B cell (primary cell): ENCODE measurements at regions not wholly inside any gene's neighbourhood (a gene's known extent, or its start where the extent isn't known, plus 50 kb on each side); places are given as distances from the start of the nearest gene placed in this dataset.

Experiments used
- ATAC-seq: fragments of 200-7000 bp; cut with Tn5 transposase; one replicate; pipeline ENCODE4 v1.10.0; 2021; ENCODE audit warnings: low read depth, mild to moderate bottlenecking, moderate number of reproducible peaks, moderate library complexity
- CTCF ChIA-PET: fragments of 350-600 bp; sonication (Branson Sonifier 250); formaldehyde crosslinking; loops from one replicate; lab custom pipeline; 2021; ENCODE audit warnings: antibody characterized with exemption, inconsistent platforms; lab: Charles Lee
- POLR2A ChIA-PET: fragments of 350-600 bp; sonication (Branson Sonifier 250); formaldehyde crosslinking; loops from one replicate; lab custom pipeline; 2021; ENCODE audit warnings: antibody characterized with exemption; lab: Charles Lee
- DNase-seq: peaks from one replicate; pipeline ENCODE4 v3.0.0; 2013
- H2AFZ ChIP-seq: 2 replicates; pipeline ENCODE4 v1.6.1; 2012; ENCODE audit warnings: mild to moderate bottlenecking, low read depth, low read length; ENCODE audit not compliant: insufficient read depth, poor library complexity, severe bottlenecking
- H3K27ac ChIP-seq, 2 donors: 1 replicate in 1 of 2; 2 replicates in 1 of 2; pipeline ENCODE4 v1.5.1; 2012 to 2013; ENCODE audit warnings: low read length in 2 of 2, mild to moderate bottlenecking in 2 of 2, moderate library complexity in 1 of 2
- H3K27me3 ChIP-seq, 4 experiments: fragments of 200-600 bp in 1 of 4; sonication (generic) in 1 of 4; replicated peaks in 1 of 4; 1 replicate in 2 of 4; 2 replicates in 2 of 4; pipeline versions ENCODE4 v1.6.1 to v1.7.0; 2013 to 2016; ENCODE audit warnings: low read length in 3 of 4, mild to moderate bottlenecking in 2 of 4, mixed read lengths in 1 of 4, moderate library complexity in 1 of 4; ENCODE audit not compliant: insufficient read depth in 4 of 4, control insufficient read depth in 3 of 4; ENCODE audit errors: control extremely low read depth in 1 of 4
- H3K36me3 ChIP-seq, 2 experiments: replicated peaks in 1 of 2; 1 replicate in 1 of 2; 2 replicates in 1 of 2; pipeline versions ENCODE4 v1.6.1 to v1.7.1; 2013; ENCODE audit warnings: low read length in 1 of 2; ENCODE audit not compliant: insufficient read depth in 2 of 2, control insufficient read depth in 1 of 2; ENCODE audit errors: control extremely low read depth in 1 of 2, extremely low read depth in 1 of 2
- H3K4me1 ChIP-seq, 2 donors: fragments of 200-600 bp in 1 of 2; sonication (generic) in 1 of 2; 1 replicate in 1 of 2; 2 replicates in 1 of 2; pipeline versions ENCODE4 v1.5.1 to v1.6.1; 2013 to 2017; ENCODE audit warnings: low read length in 2 of 2; ENCODE audit not compliant: control insufficient read depth in 2 of 2, insufficient read depth in 2 of 2
- H3K4me2 ChIP-seq: replicated peaks from 2 replicates; pipeline ENCODE3; 2012; ENCODE audit warnings: mild to moderate bottlenecking, low read depth, low read length; ENCODE audit not compliant: poor library complexity, severe bottlenecking
- H3K4me3 ChIP-seq, 5 experiments: fragments of 200-600 bp in 1 of 5; sonication (generic) in 1 of 5; 1 replicate in 3 of 5; 2 replicates in 2 of 5; pipeline versions ENCODE4 v1.5.1 to v1.7.0; 2011 to 2016; ENCODE audit warnings: low read length in 4 of 5, mild to moderate bottlenecking in 4 of 5, low read depth in 2 of 5, control low read depth in 1 of 5, moderate library complexity in 1 of 5; ENCODE audit not compliant: insufficient read depth in 1 of 5; ENCODE audit errors: control extremely low read depth in 1 of 5, extremely low read depth in 1 of 5
- H3K79me2 ChIP-seq: fragments of 200-600 bp; sonication (generic); one replicate; pipeline ENCODE4 v1.6.0; 2016; ENCODE audit warnings: low read length; ENCODE audit not compliant: control insufficient read depth, insufficient read depth
- H3K9ac ChIP-seq: fragments of 200-600 bp; sonication (generic); 2 replicates; pipeline ENCODE4 v1.6.1; 2017; ENCODE audit warnings: mild to moderate bottlenecking, low read length, moderate library complexity
- H3K9me3 ChIP-seq, 3 donors: one replicate each; pipeline versions ENCODE4 v1.6.1 to v1.7.1; 2013; ENCODE audit warnings: low read length in 2 of 3; ENCODE audit not compliant: control insufficient read depth in 2 of 3, insufficient read depth in 1 of 3; ENCODE audit errors: control extremely low read depth in 1 of 3
- H4K20me1 ChIP-seq: 2 replicates; pipeline ENCODE4 v1.6.0; 2012; ENCODE audit warnings: mild to moderate bottlenecking, low read length; ENCODE audit not compliant: insufficient read depth, control insufficient read depth, poor library complexity, severe bottlenecking
- H3K27ac Mint-ChIP-seq: one replicate; pipeline ENCODE4 v1.8.0; 2021; ENCODE audit warnings: mixed read lengths
- H3K27me3 Mint-ChIP-seq: one replicate; pipeline ENCODE4 v1.8.0; 2021; ENCODE audit warnings: mixed read lengths
- H3K4me1 Mint-ChIP-seq: one replicate; pipeline ENCODE4 v1.8.0; 2021; ENCODE audit warnings: mixed read lengths
- H3K4me3 Mint-ChIP-seq: one replicate; pipeline ENCODE4 v1.8.0; 2021; ENCODE audit warnings: mixed read lengths
- H3K9me3 Mint-ChIP-seq: one replicate; pipeline ENCODE4 v1.8.0; 2022; ENCODE audit warnings: mixed read lengths; ENCODE audit not compliant: insufficient read depth
- EZH2 ChIP-seq: IDR thresholded peaks from 2 replicates; pipeline ENCODE4 v1.6.1; 2012; ENCODE audit warnings: borderline replicate concordance, low read depth, mild to moderate bottlenecking, moderate library complexity, low read length; ENCODE audit not compliant: insufficient read depth, poor library complexity, severe bottlenecking
- WGBS: methylation state at CpG from one replicate; pipeline ENCODE4 v1.1.5; 2013; ENCODE audit warnings: missing lambda C conversion rate; ENCODE audit not compliant: insufficient coverage; 5-methylcytosine and 5-hydroxymethylcytosine counted together
- intact Hi-C: fragments of 100-400 bp; cut with micrococcal nuclease; formaldehyde crosslinking; loops from one replicate; pipeline ENCODE4 v1.10.0; 2022
- TF ChIP-seq, protein P1 (sequence below): fragments of 200-600 bp; IDR thresholded peaks from one replicate; pipeline ENCODE4 v1.8.0; 2022; ENCODE audit warnings: antibody characterized with exemption, mild to moderate bottlenecking

DNA sequence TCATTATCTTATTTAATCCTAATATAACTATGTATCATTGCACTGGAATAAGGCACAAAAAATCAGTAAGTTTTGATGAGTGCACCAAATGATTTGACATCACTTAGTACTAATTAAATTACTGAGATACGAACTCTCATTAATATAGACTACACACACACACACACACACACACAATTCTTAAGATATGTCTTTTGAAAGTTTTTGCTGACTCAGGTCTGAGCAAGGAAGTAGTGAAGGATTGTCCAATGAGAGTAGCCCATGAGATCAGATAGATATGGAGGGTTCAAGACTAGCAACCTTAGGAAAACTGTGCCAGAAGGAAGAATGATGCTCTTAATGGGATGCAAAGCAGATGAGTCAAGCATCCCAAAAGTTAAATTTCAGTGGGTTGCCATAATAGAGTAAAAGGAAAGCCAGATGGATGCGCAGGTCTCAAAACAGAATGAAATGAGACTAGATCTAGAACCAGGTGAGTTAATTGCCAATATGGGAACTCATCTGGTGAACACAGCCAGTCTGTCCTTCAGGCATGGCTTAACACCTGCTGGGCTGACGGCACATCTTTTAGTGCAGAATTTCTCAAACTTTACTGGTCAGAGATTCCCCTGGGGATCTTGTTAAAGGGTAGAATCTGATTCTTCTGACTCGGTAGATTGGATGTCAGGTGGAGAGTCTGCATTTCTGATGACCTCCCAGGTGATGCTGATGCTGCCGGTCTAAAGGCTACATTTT is 197.0 kb upstream of the NR4A3 start:
- Histone ChIP-seq H3K4me2 (no peak overlapping the region), H4K20me1 (no peaks in the 10 kb centered on the region), H3K9me3 (no peaks in the 10 kb centered on the region), H3K4me3 (no peak overlapping the region), H3K4me1 (peaks cover 14% of the 10 kb centered on the region in 2 donors), H2AFZ (no peak overlapping the region), H3K27ac (no peak overlapping the region), H3K9ac (no peak overlapping the region), H3K36me3 (no peaks in the 10 kb centered on the region), H3K27me3 (no peaks in the 10 kb centered on the region), H3K79me2 (no peaks in the 10 kb centered on the region)
- Mint-ChIP-seq H3K9me3 (no peaks in the 10 kb centered on the region), H3K4me3 (no peak overlapping the region), H3K27ac (no peak overlapping the region), H3K27me3 (no peaks in the 10 kb centered on the region), H3K4me1 (peaks cover 13% of the 10 kb centered on the region)
- POLR2A ChIA-PET = no interaction called here
- 85% methylated on average over 4 of the region's 5 CpGs for WGBS
- DNase-seq (no peak), ATAC-seq (no peak)
- TF ChIP-seq, protein P1, sequence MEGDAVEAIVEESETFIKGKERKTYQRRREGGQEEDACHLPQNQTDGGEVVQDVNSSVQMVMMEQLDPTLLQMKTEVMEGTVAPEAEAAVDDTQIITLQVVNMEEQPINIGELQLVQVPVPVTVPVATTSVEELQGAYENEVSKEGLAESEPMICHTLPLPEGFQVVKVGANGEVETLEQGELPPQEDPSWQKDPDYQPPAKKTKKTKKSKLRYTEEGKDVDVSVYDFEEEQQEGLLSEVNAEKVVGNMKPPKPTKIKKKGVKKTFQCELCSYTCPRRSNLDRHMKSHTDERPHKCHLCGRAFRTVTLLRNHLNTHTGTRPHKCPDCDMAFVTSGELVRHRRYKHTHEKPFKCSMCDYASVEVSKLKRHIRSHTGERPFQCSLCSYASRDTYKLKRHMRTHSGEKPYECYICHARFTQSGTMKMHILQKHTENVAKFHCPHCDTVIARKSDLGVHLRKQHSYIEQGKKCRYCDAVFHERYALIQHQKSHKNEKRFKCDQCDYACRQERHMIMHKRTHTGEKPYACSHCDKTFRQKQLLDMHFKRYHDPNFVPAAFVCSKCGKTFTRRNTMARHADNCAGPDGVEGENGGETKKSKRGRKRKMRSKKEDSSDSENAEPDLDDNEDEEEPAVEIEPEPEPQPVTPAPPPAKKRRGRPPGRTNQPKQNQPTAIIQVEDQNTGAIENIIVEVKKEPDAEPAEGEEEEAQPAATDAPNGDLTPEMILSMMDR = no peak
- TF ChIP-seq EZH2 = no peak
- CTCF ChIA-PET = no interaction called here
- intact Hi-C loops = no loop called here

DNA sequence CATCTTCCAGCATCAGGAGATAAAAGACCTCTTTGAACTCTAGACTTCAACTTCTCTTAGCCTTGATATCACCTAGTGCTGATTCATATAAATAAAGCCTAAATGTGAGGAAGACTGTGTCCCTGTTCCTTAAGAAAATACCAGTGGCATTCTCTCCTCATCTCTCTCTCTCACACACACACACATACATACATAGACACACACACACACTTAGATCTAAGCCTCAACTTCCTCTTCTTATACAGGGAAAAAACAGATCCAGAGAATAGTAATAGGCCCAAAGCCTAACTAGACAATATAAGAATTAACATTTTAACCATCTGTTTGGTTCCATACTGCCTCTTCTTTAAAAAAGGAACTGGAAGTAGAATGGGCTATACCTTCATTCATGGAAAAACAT is 195.3 kb upstream of the NR4A3 start:
- Histone ChIP-seq H3K27ac (no peak overlapping the region), H3K9me3 (no peaks in the 10 kb centered on the region), H3K4me3 (no peak overlapping the region), H3K79me2 (no peaks in the 10 kb centered on the region), H3K27me3 (no peaks in the 10 kb centered on the region), H3K9ac (no peak overlapping the region), H4K20me1 (no peaks in the 10 kb centered on the region), H3K4me2 (no peak overlapping the region), H3K4me1 (peaks cover 14% of the 10 kb centered on the region in 2 donors), H2AFZ (no peak overlapping the region), H3K36me3 (no peaks in the 10 kb centered on the region)
- peaks cover under 1% of the 10 kb centered on the region for H3K9me3 Mint-ChIP-seq
- H3K27me3 Mint-ChIP-seq = no peaks in the 10 kb centered on the region
- DNase-seq (peak; percentile 12), ATAC-seq (no peak)
- TF ChIP-seq, protein P1 = no peak
- TF ChIP-seq EZH2 = no peak
- H3K4me1 Mint-ChIP-seq = peaks cover 13% of the 10 kb centered on the region
- H3K4me3 Mint-ChIP-seq = no peak overlapping the region
- ChIA-PET POLR2A (no interaction called here), CTCF (no interaction called here)
- intact Hi-C loops = no loop called here
- no peak overlapping the region for H3K27ac Mint-ChIP-seq
